DND-41 (cell line): ENCODE measurements at regions not wholly inside any gene's neighbourhood (a gene's known extent, or its start where the extent isn't known, plus 50 kb on each side); places are given as distances from the start of the nearest gene placed in this dataset.

Experiments used
- ATAC-seq: fragments of 200-7000 bp; cut with Tn5 transposase; 3 replicates; pipeline ENCODE4 v1.9.1; 2021; ENCODE audit warnings: low read depth; ENCODE audit not compliant: insufficient read depth
- DNase-seq: peaks from one replicate; pipeline ENCODE4 v3.0.0-alpha.2; 2020
- H2AFZ ChIP-seq: 2 replicates; pipeline ENCODE4 v1.6.0; 2012; ENCODE audit warnings: low read depth, low read length
- H3K27ac ChIP-seq: 2 replicates; pipeline ENCODE4 v1.5.1; 2012; ENCODE audit warnings: low read length, inconsistent platforms
- H3K27me3 ChIP-seq: fragments of 200-600 bp; sonication (generic); 2 replicates; pipeline ENCODE4 v1.6.0; 2012; ENCODE audit warnings: low read length, mild to moderate bottlenecking, inconsistent platforms; ENCODE audit not compliant: insufficient read depth, poor library complexity
- H3K36me3 ChIP-seq: 2 replicates; pipeline ENCODE4 v1.5.1; 2012; ENCODE audit warnings: low read length, inconsistent platforms; ENCODE audit not compliant: insufficient read depth
- H3K4me1 ChIP-seq: 2 replicates; pipeline ENCODE4 v1.5.1; 2012; ENCODE audit warnings: mild to moderate bottlenecking, low read length; ENCODE audit not compliant: insufficient read depth
- H3K4me2 ChIP-seq: 2 replicates; pipeline ENCODE4 v1.6.0; 2012; ENCODE audit warnings: mild to moderate bottlenecking, moderate library complexity, low read length, inconsistent platforms; ENCODE audit not compliant: insufficient read depth
- H3K4me3 ChIP-seq, 2 experiments: fragments of 200-600 bp in 1 of 2; shearing (Covaris generic) in 1 of 2; 2 replicates each; pipeline ENCODE4 v1.5.1; 2012 to 2016; ENCODE audit warnings: inconsistent platforms in 2 of 2, low read length in 2 of 2, mild to moderate bottlenecking in 2 of 2, low read depth in 1 of 2, moderate library complexity in 1 of 2
- H3K79me2 ChIP-seq: 2 replicates; pipeline ENCODE4 v1.6.0; 2012; ENCODE audit warnings: low read length, inconsistent platforms; ENCODE audit not compliant: insufficient read depth
- H3K9ac ChIP-seq: 2 replicates; pipeline ENCODE4 v1.6.0; 2012; ENCODE audit warnings: low read depth, mild to moderate bottlenecking, inconsistent platforms, low read length, moderate library complexity
- H3K9me3 ChIP-seq: 2 replicates; pipeline ENCODE4 v1.5.1; 2012; ENCODE audit warnings: low read length, moderate library complexity, mild to moderate bottlenecking, inconsistent platforms; ENCODE audit not compliant: insufficient read depth, severe bottlenecking
- H4K20me1 ChIP-seq: 2 replicates; pipeline ENCODE4 v1.6.0; 2012; ENCODE audit warnings: low read length; ENCODE audit not compliant: insufficient read depth
- CTCF ChIP-seq: IDR thresholded peaks from 2 replicates; pipeline ENCODE4 v1.5.1; 2012; ENCODE audit warnings: borderline replicate concordance, low read length, moderate library complexity, mild to moderate bottlenecking; ENCODE audit not compliant: poor library complexity, severe bottlenecking; ENCODE audit errors: extremely low read depth
- EZH2 ChIP-seq: IDR thresholded peaks from 3 replicates; pipeline ENCODE4 v1.6.1; 2012; ENCODE audit warnings: borderline replicate concordance, low read depth, mild to moderate bottlenecking, moderate library complexity, low read length, inconsistent platforms; ENCODE audit not compliant: severe bottlenecking

GRCh38 chr11:16440136-16440535, 83.8 kb upstream of the SOX6 start:
- Histone ChIP-seq H3K27ac (no peak overlapping the region), H3K79me2 (no peaks in the 10 kb centered on the region)
- no peak for ATAC-seq

GRCh38 chr11:16434036-16434435, 77.7 kb upstream of the SOX6 start:
- Histone ChIP-seq H3K9ac (no peak overlapping the region), H3K36me3 (no peaks in the 10 kb centered on the region), H3K27ac (no peak overlapping the region), H2AFZ (no peak overlapping the region), H3K79me2 (no peaks in the 10 kb centered on the region), H3K4me3 (no peak overlapping the region), H3K27me3 (peaks cover 3% of the 10 kb centered on the region), H4K20me1 (no peaks in the 10 kb centered on the region), H3K4me1 (no peaks in the 10 kb centered on the region), H3K9me3 (no peaks in the 10 kb centered on the region), H3K4me2 (no peak overlapping the region)
- TF ChIP-seq EZH2 (no peak), CTCF (no peak)
- no peak for DNase-seq
- ATAC-seq: no peak

More at GRCh38 chr11:16440136-16440535, 83.8 kb upstream of the SOX6 start:
- Histone ChIP-seq H4K20me1 (no peaks in the 10 kb centered on the region), H3K4me1 (no peaks in the 10 kb centered on the region), H3K27me3 (peaks cover 5% of the 10 kb centered on the region), H3K9ac (no peak overlapping the region), H3K36me3 (no peaks in the 10 kb centered on the region), H3K9me3 (no peaks in the 10 kb centered on the region), H3K4me3 (no peak overlapping the region), H3K4me2 (no peak overlapping the region), H2AFZ (no peak overlapping the region)
- no peak for TF ChIP-seq CTCF
- no peak for TF ChIP-seq EZH2
- no peak for DNase-seq

GRCh38 chr11:16430674-16431073, 74.3 kb upstream of the SOX6 start:
- ATAC-seq: no peak
- Histone ChIP-seq H3K9ac (no peak overlapping the region), H2AFZ (no peak overlapping the region), H3K27ac (no peak overlapping the region), H3K79me2 (no peaks in the 10 kb centered on the region), H3K27me3 (no peaks in the 10 kb centered on the region), H3K4me2 (no peak overlapping the region), H3K9me3 (no peaks in the 10 kb centered on the region), H3K36me3 (no peaks in the 10 kb centered on the region), H4K20me1 (no peaks in the 10 kb centered on the region), H3K4me3 (no peak overlapping the region), H3K4me1 (no peaks in the 10 kb centered on the region)
- no peak for DNase-seq
- no peak for TF ChIP-seq CTCF
- no peak for TF ChIP-seq EZH2

- Histone ChIP-seq H3K4me1 (no peaks in the 10 kb centered on the region), H3K9ac (no peak overlapping the region), H3K27ac (no peak overlapping the region), H3K9me3 (no peaks in the 10 kb centered on the region), H3K4me2 (no peak overlapping the region), H3K36me3 (no peaks in the 10 kb centered on the region), H4K20me1 (no peaks in the 10 kb centered on the region), H3K79me2 (no peaks in the 10 kb centered on the region), H3K27me3 (no peaks in the 10 kb centered on the region), H3K4me3 (no peak overlapping the region), H2AFZ (no peak overlapping the region)
- DNase-seq (no peak), ATAC-seq (no peak)
- TF ChIP-seq EZH2 (no peak), CTCF (no peak)
These were observed 65.5 kb upstream of the SOX6 start for GRCh38 chr11:16421826-16422225.
